Ovary (tissue), 3 donors: ENCODE measurements at regions not wholly inside any gene's neighbourhood (a gene's known extent, or its start where the extent isn't known, plus 50 kb on each side); places are given as distances from the start of the nearest gene placed in this dataset.

Experiments used
- EP300 ChIP-seq: sonication (generic); formaldehyde crosslinking; IDR thresholded peaks from one replicate; pipeline ENCODE4 v1.6.1; 2017; ENCODE audit warnings: antibody characterized with exemption
- TF ChIP-seq, protein P1 (sequence below), 3 donors: fragments of 450-650 bp in 2 of 3; fragments of 200-600 bp in 1 of 3; IDR thresholded peaks; one replicate each; pipeline versions ENCODE4 v1.5.1 to v1.8.0; 2016 to 2022; ENCODE audit warnings: antibody characterized with exemption in 3 of 3, mild to moderate bottlenecking in 1 of 3
- donor health status: DM: no; HTN: no; CAD: no.

DNA sequence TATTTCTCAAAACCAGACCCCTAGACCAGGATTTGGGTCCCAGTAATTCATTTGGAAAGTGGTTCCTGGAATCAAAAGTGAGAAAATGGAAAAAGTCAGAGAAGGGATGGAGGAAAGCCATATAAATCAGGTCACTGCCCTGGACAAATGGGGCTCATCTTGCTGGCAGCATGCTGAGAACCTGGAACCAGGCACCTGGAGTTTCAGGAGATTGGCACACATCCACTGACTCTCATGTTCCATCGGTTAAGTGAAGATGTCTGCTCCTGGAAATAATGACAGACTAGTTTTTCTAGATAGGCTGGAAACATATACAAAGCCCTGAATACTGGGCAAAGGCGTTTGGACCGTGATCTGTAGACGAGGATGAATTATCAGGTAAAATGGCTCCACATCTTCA lies 163.6 kb upstream of the HS3ST1 start:
- TF ChIP-seq, protein P1, sequence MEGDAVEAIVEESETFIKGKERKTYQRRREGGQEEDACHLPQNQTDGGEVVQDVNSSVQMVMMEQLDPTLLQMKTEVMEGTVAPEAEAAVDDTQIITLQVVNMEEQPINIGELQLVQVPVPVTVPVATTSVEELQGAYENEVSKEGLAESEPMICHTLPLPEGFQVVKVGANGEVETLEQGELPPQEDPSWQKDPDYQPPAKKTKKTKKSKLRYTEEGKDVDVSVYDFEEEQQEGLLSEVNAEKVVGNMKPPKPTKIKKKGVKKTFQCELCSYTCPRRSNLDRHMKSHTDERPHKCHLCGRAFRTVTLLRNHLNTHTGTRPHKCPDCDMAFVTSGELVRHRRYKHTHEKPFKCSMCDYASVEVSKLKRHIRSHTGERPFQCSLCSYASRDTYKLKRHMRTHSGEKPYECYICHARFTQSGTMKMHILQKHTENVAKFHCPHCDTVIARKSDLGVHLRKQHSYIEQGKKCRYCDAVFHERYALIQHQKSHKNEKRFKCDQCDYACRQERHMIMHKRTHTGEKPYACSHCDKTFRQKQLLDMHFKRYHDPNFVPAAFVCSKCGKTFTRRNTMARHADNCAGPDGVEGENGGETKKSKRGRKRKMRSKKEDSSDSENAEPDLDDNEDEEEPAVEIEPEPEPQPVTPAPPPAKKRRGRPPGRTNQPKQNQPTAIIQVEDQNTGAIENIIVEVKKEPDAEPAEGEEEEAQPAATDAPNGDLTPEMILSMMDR (IDR thresholded peaks at IDR 0.05), result no peak
- no peak for TF ChIP-seq EP300
